GM12874 (cell line): ENCODE measurements at regions not wholly inside any gene's neighbourhood (a gene's known extent, or its start where the extent isn't known, plus 50 kb on each side); places are given as distances from the start of the nearest gene placed in this dataset.

Experiments used
- CTCF ChIP-seq: IDR thresholded peaks from 2 replicates; pipeline ENCODE4 v1.5.1; 2011; ENCODE audit warnings: low read depth, mild to moderate bottlenecking, control low read depth, low read length, moderate library complexity; ENCODE audit not compliant: insufficient read depth

GRCh38 chr1:24248859-24249258, 61.8 kb upstream of the IFNLR1 start:
- TF ChIP-seq CTCF, result no peak

DNA sequence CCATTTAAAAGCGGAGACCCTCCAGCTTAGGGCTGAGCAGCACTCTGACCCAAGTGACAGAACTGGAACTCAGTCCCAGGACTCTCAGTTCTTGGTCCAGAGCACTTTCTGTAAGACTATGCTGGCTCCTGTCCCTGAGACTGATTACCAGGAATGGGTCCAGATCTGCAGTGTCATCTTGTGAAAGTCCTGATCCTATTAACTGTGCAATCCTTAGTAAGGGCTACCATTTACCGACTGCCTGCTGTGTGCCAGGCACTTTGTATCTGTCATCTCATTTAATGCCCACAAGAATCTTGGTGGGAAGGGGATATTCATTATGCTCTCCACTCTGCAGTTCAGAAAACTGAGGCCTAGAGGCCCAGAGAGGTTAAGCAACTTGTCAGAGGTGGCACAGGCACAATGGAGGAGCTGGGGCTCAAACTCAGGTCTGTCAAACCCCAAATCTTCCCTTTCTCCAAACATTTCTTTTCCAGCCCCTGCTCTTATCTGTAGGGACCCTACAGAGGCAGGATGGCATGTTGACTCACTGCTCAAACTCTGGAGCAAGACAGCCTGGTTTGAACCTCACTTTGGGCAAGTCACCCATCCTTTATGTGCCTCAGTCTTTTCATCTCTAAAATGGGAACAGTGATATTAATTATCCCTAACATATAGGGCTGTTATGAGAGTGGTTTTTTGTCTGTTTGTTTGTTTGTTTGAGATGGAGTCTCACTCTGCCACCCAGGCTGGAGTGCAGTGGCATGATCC, 57.6 kb upstream of the IFNLR1 start:
- no peak for TF ChIP-seq CTCF

GRCh38 chr1:24237750-24238395, 50.8 kb upstream of the IFNLR1 start:
- TF ChIP-seq CTCF, result no peak

DNA sequence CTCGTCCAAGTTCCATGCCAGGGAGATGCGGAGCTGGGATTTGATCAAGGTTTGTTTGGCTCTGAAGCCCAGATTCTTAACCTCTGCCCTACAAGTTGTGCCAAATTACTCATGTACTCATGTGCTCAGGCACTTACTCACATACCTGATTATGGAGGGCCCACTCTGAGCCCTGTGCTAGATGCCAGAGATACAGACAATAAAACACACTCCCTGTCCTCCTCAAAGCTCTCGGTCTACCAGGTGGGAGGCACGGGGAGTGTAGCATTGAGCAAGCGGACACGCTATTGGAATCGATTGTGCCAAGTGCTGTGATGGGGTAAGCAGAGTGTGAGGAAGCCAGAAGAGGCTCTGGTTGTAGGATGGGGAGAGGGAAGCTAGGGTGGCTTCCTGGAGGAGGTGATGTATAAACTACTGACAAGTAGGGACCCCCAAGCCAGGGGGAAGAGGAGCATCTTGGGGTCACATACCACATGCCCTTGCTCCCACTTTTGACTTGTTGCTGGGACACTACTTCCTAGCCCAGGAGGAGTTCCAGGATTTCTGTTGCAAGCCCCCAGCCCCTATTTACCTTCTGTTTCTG, 49.8 kb upstream of the IFNLR1 start:
- no peak for TF ChIP-seq CTCF
